HG02610 (cell line): ENCODE measurements at regions not wholly inside any gene's neighbourhood (a gene's known extent, or its start where the extent isn't known, plus 50 kb on each side); places are given as distances from the start of the nearest gene placed in this dataset.
"Not testable (repeated sequence)": the region's sequence is repeated elsewhere in the genome, so short reads cannot be mapped to it uniquely, and the experiment has no call there.

Experiments used
- ATAC-seq: cut with Tn5 transposase; IDR thresholded peaks from one replicate; pipeline ENCODE4 v1.9.1; 2021; ENCODE audit warnings: mild to moderate bottlenecking, moderate library complexity; ENCODE audit not compliant: unreplicated experiment

DNA sequence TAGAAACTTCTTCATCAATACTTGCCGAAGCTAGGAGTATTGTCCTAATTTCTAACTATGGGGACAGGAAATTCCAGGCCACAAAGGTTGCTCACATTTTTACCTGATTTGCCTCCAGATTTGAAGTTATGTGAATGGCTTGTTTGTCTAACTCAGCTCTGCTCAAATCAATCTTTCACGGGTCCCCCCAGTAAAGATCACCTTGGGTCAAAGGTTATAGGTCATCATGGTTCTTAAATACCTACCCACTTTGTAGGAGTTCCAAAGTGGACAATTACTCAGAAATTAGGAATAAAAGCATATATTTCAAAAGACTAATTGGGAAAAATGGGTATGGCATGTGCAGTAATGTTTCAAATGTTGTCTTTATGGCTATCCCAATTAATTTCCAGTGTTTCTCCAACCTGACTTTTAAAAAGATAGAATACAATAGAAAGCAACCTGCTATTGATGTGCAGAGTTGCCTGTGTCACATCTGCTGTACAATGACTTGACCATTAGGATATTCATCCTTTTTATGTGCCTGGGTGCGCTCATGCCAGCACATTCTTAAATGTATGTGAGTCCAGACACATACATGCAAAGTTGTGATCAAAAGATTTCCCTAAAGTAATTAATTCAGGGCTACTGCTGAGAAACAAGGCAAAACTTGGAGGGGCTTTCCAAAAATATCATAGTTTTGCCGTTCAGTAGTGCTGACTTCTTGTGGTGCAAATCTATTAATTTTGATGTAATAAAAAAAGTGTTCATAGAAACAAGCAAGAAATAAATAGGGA lies 126.1 kb downstream of the MYCN start:
- no peak for ATAC-seq

DNA sequence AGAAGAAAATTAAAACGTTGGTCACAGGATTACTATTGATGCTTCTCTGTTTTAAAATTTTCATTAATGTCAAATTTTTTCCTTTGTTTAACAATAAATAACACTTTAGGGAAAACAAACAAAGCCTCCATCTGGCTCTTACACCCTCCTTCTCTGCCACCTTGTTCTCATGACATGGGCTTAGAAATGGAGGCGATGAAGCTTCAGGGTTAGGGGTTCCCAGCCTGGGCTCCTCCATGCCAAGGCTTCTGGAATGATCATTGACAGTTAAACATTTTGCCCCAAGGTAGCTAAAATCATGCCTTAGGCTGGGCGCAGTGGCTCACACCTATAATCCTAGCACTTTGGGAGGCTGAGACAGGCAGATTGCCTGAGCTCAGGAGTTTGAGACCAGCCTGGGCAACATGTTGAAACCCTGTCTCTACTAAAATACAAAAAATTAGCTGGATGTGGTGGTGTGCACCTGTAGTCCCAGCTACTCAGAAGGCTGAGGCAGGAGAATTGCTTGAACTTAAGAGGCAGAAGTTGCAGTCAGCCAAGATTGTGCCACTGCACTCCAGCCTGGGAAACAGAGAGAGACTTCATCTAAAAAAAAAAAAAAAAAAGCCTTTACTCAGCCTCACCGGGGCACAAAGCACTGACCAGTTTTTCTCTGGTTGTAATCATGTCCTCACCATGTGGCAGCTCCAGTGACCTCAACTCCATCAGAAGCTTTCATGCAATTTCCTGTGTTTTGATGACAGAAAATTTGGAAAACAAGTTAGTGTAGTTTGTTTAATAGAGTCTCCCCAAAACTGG lies 125.1 kb downstream of the MYCN start:
- not testable (repeated sequence) for ATAC-seq

DNA sequence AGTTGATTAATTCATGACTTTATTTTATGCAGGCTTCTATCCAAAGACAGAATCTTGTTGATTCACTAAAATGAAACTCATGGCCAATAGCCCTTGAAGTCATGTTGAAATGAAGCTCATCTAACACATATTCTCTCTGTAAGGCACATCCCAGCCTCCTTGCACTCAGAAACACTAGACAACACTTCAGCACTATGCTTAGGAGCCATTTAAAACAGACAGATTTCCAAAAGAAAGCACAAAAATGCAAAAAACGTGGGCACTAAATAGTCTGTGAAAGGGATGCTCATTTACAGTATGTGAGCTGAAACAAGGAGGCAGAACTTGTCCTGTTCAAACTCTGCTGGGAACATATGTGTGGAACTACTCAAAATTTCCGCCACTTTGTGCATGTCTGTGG lies 124.4 kb downstream of the MYCN start:
- no peak for ATAC-seq

DNA sequence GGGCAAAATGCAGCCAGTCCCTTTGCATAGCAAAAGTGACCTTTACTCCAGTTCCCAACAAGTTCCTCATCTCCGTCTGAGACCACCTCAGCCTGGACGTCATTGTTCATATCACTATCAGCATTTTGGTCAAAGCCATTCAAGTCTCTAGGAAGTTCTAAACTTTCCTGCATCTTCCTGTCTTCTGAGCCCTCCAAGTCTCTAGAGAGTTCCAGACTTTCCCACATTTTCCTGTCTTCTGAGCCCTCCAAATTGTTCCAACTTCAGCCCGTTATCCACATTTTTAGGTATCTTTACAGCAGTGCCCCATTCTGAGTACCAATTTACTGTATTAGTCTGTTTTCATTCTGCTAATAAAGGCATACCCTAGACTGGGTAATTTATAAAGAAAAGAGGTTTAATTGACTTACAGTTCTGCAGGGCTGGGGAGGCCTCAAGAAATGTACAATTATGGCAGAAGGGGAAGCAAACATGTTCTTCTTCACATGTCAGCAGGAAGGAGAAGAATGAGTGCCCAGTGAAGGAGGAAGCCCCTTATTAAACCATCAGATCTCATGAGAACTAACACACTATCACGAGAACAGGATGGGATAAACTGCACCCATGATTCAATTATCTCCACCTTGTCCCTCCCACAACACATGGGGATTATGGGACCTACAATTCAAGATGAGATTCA lies 123.7 kb downstream of the MYCN start:
- ATAC-seq, result no peak

DNA sequence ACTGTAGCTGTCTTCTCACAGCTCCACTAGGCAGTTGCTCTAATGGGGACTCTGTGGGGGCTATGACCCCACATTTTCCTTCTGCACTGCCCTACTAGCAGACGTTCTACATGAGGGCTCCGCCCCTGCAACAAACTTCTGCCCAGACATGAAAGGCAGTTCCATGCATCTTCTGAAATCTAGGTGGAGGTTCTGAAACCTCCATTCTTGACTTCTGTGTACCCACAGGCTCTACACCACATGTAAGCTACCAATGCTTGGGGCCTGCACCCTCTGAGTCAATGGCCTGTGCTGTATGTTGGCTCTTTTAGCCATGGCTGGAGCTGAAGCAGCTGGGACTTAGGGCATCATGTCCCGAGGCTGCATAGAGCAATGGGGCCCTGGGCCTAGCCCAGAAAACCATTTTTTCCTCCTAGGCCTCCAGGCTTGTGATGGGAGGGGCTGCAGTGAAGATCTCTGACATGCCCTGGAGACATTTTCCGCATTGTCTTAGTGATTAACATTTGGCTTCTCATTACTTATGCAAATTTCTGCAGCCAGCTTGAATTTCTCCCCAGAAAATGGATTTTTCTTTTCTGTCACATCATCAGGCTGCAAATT lies 123.0 kb downstream of the MYCN start:
- ATAC-seq, result no peak

DNA sequence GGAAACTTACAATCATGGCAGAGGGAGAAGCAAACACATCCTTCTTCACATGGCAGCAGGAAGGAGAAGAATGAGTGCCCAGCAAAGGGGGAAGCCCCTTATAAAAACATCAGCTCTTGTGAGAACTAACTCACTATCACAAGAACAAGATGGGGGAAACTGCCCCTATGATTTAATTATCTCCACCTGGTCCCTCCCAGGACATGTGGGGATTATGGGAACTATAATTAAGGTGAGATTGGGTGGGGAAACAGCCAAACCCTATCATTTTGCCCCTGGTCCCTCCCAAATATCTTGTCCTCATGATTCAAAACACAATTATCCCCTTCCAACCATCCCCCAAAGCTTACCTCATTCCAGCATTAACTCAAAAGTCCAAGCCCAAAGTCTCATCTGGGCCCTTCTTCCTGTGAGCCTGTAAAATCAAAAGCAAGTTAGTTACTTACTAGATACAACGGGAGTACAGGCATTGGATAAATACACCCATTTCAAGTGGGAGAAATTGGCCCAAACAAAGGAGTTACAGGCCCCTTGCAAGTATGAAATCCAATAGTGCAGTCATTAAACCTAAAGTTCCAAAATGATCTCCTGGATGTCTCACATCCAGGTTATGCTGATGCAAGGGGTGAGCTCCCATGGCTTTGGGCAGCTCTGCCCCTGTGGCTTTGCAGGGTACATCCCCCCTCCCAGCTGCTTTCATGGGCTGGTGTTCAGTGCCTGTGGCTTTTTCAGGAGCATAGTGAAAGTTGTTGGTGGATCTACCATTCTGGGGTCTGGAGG lies 122.3 kb downstream of the MYCN start:
- ATAC-seq, result no peak

DNA sequence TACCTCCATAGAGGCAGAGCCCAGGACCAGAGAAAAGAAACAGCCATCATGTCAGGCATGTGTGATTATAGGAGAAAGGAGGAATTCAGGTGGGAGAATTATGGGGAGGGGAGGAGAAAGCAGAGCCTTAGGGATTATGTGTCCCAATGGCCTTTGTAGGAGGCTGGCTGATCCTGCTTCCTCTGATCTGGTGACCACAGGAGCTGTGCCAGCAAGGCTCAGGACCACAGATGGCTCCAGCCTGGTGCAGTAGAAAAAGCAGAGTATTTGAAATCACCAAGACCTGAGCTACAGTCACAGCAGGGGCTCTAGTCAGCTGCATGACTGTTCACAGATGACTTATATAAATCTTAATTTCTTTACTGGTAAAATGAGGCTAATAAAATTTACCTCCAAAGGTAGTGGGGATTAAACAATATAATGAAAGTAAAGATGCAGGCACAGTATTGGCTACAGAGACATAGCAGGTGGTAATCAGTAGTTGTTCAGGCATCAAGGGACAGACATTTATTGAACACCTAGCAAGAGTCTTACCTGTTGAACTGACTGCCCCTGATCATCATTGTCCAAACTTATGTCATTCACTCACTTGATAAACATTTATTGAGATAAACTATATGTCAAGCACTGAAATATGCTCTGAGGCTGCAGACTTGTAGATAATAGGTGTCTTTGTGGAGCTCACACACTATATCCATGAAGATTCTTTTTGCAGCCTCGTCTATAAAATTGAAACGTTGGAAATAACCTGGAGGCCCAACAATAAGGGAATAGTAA lies 121.3 kb downstream of the MYCN start:
- no peak for ATAC-seq

DNA sequence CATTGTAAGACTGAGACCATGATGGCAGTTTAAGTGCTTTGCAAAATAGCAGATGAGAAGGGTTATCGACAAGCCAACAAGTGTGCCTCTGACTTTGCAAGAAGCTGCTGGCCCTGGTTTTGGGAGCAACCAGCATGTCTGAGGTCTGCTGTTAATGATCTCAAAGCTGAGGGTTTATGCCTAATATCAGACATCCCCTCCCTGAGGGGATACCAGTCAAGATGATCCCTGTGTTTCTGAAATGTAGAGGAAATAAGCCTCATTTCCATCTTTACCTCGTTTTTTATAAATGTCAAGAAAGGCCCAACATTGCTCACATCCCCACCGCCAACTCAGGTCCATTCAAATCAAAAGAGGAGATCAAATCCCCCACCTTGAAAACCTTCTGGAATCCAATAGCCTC lies 120.6 kb downstream of the MYCN start:
- no peak for ATAC-seq

DNA sequence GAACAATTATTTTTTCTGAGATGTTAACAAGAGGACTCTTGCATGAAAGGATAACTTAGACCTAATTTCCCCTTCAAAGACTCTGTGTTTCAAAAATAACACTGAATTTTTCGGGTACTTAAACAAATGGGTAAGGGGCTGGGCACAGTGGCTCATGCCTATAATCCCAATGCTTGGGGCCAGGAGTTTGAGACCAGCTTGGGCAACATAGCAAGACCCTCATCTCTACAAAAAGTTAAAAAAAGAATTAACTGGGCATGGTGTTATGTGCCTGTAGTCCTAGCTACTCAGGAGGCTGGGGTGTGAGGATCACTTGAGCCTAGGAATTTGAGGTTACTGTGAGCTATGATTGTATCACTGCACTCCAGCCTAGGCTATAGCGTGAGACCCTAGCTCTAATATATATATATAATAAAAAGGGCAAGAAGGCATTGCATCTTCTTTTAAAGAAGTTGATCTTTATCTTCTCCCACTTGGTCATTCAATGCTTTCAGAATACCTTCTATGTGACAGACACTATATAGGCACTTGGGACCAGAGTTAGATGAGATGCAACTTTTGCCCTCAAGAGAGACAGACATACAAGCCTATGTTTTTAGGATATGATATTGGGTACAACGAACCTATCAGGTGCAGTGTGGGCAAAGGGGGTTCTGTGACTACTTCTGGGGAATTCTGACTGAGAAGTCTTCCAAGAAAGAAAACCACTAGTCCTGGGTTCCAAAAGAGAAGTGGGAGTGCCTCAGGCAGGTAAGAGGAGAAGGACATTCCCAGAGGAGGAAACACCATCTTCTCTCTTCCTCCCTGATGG lies 120.0 kb downstream of the MYCN start:
- no peak for ATAC-seq

DNA sequence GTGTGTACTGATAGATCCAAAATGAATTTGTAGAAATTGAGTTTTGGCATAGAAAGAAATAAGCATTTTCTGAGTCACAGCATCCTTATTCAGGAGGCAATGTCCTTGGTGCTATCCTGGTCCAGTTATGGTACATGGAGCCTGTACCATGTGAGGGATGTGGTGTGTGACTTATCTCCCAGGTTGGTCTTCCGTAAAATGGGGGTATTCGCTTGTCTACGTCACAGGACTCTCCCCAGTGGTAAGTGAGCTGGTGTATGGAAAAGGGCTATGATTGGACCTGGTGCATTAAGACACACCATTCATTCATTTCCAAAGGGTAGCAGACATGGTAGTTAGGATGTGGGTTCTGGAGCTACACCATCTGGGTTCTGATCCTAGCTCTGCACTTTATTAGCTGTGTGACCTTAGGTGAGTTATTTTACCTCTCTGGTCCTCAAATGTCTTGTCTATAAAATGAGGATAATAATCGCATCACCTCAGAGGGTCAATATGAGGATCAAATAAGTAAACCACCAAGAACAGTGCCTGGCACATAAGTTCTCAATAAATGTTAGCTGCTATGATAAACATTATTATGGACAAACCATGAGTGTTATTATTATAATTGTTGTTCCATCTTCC lies 119.2 kb downstream of the MYCN start:
- ATAC-seq, result no peak

DNA sequence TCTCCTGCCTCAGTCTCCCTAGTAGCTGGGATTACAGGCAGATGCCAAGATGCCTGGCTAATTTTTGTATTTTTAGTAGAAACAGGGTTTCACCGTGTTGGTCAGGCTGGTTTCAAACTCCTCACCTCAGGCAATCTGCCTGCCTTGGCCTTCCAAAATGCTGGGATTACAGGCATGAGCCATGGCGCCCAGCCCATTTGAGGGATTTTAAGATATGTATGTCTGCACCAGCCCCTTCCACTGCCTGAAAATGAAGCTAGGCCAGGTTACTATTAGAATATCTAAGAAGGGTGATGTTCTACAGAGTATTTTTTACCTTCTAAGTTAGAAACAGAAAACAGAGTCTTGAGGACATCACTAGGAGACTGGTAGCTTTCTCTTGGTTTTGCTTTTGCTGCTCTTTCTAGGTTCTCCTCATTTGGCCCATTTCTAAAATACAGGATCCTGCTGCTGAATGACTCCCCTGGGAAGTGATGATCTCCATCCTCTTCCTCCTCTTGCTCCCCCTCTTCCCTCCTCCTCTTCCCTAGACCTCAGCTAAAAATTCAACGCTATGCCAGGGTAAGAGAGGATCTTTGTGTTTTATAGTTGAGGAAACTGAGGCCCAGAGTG lies 118.5 kb downstream of the MYCN start:
- ATAC-seq, result no peak

DNA sequence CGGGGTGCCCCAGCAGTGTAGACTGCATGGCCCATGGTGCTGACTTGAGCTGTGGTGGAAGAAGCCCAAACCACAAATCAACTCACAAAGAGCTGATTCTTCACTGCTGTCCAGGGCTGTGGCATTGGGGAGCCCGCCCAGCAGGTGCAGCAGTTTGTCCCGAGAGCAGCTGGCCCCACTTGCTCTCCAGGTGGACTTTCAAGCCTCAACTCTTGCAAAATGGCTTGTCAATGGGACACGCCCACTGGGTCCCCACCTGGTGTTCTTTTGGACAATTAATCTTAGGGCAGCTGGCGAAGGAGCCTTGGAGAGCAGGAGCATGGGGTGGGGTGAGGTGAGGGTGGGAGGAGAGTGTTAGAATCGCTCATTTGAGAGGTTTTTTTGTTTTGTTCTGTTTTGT lies 117.9 kb downstream of the MYCN start:
- ATAC-seq, result no peak

DNA sequence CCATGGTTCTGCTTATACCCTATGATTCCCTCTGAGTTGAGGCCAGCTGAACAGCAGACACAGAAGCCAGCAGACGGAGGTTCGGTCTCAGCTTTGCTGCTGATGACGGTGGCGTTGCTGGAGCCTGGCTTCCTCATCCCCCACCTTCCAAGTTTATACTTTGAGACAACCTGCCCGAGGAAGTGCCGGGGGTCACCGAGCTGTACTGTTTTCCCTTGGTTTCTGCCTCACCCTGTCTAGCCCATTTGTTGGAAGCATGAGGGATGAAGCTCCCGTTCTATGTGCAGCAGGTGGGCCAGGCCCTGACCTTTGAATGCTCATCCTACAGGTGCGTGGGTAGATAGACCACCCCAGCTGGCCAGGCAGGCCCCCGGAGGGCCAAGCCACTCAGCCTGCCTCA lies 117.3 kb downstream of the MYCN start:
- no peak for ATAC-seq

DNA sequence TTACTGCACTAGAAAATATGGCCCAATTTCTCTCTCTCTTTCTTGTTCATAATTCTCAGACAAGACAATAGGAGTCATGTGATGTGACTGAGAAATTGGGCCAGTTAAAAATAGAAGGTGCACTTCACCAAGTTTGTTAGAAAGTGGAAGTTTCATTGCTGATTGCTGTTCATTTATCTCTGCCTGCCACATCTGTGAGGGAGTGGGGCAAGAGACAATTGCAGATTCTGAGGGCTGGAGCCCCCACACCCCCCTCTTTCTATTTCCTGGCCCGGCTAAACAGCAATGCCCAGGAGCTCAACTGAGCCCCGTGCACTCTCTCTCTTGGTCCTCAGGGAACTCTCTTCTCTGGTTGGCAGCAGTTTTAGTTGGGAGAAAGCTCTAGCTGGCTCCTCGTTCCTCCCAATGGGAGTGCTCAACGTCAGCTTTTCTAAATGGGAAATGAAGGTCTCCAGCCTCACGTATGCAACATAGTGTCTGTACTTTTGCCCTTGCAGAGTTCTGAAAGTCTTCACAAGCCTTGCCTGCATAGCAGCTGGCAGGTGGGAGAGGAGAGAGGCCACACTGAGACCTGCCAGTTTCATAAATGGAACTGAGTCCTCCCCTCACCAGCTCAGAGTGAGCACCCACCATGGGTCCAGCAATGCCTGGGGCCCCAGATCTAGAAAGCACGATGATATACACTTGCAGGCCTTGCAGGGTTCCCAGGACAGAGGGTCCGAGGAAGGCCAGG lies 115.7 kb downstream of the MYCN start:
- ATAC-seq, result peak; percentile 81

DNA sequence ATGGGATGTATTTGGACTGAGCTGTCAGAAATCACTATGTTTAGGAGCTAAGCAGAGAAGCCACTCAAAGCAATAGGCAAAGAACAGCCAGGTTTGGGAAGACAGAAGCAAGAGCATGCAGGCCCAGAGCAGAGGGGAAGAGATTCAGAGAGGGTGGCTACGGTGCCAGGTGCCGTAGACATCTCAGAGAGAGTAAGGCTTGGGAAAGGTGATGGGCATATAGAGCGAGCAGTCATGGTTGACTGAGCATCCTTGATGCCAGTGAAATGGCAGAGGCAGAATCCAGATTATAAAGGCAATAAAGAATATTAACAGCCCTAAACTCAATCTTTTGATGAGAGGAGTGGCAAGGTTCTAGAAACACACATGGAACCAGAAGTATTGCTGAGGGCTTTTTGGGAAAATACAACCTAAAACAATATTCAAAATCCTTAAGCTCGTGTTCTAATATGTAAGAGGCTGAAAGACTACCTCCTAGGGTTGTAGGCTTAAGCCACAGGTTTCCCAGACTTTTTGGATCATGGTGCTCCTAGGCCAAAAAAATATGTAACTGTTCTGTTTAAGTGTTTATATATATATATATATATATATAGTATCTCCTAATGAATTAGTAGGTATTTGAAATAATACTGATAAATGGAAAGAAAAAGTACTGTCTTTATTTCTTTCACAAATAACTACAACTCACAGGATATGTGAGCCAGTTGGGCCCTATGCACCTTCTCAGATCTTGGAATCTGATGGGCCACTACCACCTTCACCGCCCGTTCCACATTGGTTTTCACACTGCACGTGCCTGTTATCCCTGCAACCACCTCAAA lies 113.3 kb downstream of the MYCN start:
- ATAC-seq, result no peak

DNA sequence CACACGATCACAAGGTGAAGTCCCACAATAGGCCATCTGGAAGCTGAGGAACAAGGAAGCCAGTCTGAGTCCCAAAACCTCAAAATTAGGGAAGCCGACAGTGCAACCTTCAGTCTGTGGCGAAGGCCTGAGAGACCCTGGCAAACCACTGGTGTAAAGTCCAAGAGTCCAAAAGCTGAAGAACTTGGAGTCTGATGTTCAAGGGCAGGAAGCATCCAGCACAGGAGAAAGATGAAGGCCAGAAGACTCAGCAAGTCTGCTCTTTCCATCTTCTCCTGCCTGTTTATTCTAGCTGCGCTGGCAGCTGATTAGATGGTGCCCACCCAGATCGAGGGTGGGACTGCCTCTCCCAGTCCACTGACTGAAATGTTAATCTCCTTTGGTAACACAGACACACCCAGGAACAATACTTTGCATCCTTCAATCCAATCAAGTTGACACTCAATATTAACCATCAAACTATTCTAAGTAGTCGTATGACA lies 112.3 kb downstream of the MYCN start:
- not testable (repeated sequence) for ATAC-seq
